ENCODE measurements at regions not wholly inside any gene's neighbourhood (a gene's known extent, or its start where the extent isn't known, plus 50 kb on each side); places are given as distances from the start of the nearest gene placed in this dataset.

DNA sequence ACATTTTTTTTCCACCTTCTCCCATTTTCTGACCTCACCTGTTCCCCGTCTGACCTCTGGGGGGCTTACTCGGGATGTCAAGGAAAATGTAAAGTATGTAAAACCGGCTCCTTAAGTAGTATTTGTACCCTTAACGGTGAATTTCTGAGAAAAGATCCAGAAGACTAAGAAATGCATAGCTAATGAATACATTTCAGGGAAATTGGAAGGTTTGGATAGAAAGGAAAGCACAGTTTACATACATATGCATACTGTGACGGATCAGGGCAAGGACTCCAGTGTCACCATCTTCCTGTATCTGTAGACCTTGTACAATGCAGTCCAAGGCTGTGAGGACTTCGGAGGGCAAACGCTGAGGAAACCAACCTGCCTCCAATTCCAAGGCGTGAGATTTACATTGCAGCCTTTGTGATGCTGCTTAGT lies 2185.9 kb upstream of the TENM3 start:
- no peak for DNase-seq (ENCODE audit: low read depth)

DNA sequence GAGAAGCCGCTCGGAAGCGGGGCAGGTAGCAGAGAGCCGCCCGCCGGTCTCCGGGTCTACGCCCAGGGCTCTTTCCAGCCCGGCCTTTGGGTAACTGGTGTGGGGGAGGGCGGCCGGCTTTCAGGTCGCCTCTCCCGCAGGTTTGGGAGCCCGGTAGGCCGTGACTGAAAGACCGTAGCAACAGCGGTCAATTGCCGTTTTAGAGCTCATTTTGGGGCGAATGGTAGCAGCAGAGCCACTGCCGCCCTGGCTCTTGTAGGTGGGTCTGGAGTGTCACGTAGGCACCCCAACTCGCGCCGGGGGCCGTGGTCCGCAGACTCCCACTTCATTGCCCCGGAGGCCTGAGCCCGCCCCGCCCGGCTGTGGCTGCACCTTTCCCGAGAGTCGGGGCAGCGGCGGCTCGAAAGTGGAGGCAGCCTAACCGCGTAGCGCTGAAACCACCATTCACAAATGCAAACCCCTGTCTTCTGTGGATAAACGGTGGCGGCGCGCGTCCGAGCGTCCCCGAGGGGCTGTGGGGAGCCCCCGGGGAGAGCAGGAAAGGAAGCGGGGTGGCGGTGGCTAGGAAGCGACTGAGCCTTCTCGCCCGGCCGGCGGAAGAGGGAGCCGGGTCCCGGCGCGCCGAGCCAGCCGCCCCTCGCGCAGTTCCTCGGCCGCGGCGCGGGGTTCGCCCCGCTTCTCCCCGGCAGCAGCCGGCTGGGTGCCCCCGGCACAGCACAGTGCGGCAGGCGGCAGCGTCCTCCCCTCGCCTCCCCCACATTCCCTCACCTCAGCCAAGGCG lies 2185.1 kb upstream of the TENM3 start:
- DNase-seq (ENCODE audit: low read depth): no peak

DNA sequence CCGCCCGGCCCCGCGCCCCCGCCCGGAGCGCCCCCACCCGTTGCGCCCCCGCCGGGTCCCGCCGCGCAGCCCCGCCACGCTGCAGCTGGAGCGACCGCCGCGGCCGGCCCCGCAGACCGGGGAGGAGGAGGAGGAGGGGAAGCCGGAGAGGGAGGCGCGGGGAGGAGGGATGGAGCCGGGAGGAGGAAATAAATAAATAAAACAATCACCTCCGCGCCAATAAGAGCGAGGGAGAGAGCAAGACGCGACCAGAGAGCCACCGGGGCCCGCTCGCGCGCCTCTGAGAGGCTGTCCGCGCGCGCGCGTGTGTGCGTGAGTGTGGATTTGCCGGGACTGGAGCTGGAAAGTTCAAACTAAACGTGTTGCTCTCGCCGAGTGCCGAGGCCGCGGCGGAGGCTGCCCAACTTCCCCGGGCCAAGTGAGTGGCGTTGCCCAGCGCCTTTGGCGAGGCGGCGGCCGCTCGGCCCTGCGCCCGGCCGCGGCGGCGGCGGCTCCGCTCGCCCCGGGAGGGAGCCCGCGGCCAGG lies 2184.4 kb upstream of the TENM3 start:
- DNase-seq (ENCODE audit: low read depth): no peak

DNA sequence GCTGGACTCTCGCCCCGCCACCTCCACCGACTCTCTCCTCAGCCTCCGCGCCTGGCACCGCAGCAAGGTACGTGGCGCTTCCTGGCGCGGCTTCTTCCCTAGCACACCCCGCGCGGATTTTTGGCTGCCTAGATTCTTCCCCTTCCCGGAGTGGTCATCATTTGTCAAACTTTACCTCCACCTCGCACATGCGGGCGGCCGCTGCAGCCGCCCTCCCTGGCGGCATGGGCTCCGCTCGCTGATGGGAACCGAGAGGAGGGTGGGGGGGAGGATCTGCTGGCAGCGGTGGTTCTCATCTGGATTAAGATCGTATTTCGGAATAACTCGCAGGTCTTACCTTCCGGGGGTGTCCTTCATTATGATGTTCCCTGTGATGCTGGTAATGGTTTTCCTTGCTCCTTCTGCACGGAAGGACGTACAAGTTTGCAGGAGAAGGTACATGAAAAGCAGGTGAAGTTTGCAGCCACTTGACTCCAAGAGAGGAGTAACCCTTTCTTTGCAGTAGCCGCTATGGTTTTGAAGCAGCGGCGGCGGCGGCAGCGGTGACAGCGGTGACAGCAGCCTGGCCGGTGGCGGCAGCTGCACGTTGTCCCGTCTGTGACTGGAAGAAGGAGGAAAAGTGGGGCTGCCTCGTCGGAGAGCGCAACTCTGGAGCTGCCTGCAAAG lies 2183.9 kb upstream of the TENM3 start:
- no peak for DNase-seq (ENCODE audit: low read depth)

DNA sequence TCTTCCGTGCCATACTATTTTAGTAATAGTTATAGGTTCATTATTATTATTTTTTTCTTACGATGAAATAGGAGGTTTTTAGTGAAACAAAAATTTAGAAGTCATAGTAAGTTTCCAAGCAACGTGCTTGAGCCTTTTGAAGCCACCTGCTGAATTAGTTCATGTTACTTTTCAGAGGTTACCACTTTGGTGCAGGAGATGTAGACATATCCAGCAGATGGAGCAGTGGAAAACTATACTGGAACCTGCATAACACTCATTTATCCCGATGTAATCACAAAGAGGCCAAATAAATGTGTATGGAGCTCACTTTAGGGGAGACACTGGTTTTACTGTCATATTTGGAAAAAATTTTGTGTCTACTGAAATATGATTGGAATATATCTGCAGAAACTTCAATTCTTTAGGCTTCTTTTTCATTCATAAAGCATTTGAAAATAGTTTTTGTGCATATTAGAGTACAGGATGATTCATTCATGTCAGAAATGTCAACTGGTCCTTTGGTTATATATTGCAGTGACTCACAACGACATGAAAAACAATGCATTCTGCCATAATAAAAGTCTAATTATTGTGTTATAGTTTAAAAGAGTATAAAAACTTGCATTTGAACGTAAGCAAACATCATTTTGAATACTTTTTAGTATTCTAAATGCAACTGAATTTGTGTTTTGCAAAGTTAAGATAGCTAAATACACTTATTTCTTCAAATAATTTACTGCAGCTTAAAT lies 2182.9 kb upstream of the TENM3 start:
- DNase-seq (ENCODE audit: low read depth): no peak

DNA sequence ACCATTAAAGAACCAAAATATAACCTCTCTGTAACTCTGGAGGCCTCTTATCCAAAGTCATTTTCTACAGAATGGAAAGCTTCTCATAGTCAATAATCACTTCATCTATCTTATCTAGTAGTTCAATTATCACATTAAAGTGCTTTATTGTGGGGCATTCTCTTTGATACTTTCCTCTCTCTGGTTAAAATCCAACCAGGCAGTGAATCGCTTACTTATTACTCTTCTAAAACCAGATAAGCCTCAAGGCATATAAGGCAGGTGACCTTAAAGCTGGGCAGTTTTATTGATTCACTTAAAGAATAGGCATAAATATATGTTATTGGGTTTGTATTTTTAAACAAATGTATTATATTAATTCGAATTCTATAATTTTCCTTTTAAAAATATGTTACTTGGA lies 2162.1 kb upstream of the TENM3 start:
- no peak for DNase-seq (ENCODE audit: low read depth)

DNA sequence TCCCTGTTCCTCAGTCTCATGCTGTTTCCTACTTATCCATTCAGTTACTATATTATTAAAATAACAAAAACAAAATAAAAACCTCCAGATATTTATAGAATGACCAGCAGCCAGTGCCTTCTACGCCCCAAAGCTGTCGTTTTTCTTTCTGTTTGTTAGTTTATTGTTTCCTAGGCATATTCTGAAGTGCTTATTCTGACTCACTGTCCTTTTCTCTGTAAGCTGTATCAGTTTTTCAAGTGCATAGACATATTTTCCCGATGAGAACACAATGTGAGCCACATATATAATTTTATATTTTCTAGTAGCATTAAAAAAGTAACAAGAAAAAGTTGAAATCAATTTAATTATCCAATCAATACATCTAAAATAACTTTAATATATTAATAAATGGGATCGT lies 2158.6 kb upstream of the TENM3 start:
- DNase-seq (ENCODE audit: low read depth): no peak

DNA sequence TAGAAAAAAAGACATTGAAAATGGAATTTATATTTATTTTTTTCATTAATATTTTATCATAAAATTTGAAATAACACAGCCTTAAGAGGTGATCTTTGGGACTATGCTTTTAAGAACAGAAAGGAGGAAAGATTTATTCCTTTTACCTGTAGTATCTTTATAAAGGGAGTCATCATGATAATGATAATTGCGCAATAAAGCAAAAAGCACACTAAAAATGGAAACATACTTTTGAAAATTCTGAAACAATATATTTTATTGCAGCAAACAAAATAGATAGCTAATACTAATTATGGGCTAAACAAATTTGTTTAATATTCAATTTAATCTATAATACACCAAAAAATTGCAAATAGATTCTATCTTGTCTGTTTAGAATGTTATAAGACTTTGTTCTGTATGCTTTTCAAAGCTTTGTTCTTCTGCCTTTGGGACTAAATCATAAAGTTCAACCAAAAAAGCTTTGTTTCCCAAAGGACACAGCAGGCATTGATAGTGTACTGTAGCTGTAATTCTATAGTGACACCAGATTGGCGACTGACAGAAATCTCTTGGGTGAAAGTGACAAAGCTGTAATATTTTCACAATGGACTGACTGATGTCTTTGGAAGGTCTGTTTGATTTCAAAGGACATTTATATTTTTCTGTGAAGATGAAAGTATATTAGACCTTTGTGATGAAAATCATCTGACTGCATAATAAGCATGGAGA lies 2156.6 kb upstream of the TENM3 start:
- no peak for DNase-seq (ENCODE audit: low read depth)

DNA sequence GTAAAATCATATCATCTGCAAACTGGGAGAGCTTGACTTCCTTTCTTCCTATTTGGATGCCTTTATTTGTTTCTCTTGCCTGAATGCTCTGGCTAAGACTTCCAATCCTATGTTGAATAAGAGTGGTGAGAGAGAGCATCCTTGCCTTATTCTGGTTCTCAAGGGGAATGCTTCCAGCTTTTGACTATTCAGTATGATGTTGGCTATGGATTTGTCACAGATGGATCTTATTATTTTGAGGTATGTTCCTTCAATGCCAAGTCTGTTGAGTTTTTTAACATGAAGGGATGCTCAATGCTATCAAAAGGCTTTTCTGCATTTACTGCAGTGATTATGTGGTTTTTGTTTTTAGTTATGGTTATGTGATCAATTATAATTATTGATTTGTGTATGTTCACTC lies 2144.6 kb upstream of the TENM3 start:
- no peak for DNase-seq (ENCODE audit: low read depth)

DNA sequence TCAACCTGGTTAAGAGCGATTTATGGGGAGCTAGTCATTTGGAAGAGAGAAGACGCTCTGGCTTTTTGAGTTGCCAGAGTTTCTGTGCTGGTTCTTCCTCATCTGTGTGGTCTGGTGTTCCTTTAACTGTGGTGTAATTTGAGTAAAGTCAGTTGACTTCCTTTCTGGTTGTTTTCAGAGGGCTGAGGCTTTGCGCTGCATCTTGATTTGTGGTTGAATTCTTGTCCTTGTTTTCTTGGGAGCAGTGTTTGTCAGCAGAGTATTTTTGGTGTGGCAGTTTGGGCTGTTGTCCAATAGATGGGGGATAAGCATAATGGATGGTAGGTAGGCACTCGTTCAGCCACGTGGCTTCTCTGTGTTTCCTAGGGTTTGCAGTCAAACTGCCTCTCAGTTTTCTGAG lies 2143.2 kb upstream of the TENM3 start:
- no peak for DNase-seq (ENCODE audit: low read depth)

DNA sequence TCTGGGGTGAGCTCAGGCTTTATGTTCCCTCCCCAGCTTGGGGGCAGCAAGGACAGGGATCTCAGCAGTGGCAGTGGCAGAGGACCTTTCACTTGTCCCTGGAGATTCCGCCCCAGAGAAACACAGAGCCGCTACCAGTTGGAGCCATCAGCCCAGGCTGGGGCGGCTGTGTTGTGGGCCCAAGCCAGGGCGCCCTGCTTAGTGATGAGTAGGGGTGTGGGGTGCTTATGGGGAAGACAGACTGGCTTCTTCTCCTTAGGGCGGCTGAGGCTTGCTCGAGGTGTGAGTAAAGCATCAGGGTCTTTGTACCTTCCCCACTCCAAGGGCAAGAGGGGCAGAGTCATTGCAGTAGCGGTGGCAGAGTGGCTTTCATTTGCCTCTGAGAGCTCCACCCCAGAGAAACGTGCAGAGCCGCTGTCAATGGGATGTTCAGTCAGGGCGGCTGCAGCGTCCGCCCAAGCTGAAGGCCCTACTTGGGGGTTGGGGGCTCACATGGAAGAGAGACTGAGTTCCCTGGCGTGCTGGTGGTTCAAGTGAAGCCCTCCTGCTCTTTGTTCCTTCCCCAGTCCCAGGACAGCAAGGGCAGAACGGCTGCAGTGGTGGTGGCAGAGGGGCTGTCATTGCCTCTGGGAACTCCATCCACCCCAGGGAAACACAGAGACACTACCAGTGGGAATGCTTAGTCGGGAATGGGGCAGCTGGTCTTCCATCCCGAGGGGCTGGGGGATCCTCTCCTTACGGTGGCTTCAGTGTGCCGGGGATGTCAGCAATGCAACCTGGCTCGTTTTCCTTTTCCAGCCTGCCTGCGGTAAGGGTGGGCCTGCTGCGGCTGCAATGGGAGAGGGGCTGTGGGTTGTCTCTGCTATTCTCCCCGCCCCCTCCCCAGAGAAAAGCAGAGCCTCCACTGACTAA lies 2142.5 kb upstream of the TENM3 start:
- DNase-seq (ENCODE audit: low read depth): no peak

DNA sequence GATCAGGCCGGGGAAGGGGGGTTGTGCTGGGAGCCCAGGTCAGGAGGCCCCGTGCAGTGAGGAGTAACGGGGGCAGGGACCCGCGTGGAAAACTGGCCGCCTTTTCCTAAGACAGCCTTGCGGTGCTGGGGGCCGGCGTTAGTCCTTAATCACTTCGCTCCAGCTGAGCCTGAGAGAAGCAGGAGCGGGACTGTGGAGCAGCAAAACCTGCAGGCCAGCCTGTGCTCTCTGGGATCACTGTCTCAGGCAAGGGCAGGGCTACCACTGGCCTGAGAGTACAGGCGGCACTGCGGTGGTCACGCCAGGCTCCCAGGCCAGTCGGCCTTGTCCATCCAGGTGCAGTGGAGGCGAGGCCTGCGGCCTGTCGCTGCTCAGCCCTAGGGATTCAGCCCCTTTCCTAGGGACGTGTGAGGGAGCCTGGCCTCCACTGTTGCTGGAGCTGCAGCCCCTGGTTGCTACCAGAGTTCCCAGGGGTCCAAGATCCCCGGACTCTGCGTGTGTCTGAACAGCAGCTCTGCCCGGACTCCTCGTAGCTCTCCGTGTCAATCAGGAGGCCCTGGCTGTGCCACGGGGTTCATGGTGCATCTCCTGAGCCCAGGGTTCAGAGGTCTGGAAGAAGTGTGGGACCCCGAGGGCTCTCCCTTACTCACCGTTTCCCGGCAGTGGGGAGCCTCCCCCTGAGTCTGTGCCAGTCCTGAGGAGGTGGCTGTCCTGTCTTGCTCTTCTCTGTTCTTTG lies 2141.7 kb upstream of the TENM3 start:
- no peak for DNase-seq (ENCODE audit: low read depth)

DNA sequence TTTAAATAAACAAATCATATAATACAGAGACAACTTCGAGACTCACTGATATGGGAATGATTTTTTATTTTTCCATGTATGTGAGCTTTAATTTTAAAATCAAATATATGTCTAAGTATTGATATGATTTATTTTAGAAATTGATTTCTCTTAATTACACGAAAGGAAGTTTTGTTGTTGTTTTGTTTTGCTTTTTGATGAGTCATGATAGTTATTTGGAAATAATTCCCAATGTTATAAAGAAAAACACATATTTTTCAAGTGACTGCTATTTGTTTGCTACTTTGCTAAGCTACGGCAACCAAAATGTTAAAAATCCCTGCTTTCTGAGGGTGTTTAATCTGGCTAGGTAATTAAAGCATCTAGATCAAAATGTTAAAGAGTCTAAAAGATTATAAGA lies 2139.4 kb upstream of the TENM3 start:
- DNase-seq (ENCODE audit: low read depth): no peak

DNA sequence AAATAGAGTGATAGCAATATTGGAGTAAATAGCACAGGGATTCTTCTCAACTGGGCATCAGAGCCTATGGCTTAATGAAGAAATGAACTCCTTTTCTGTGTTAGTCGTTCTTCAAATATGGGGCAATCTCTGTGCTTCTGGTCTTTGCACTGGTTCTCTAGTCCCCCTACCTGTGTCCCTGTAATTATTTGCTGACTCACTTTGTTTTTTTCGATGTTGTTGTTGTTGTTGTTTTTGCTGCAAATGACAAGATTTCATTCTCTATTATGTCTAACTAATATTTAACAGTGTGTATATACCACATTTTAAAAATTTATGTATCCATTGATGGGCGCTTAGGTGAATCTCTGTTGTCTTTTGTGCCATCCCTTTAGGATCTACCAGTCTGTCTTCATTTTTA lies 2137.8 kb upstream of the TENM3 start:
- no peak for DNase-seq (ENCODE audit: low read depth)

DNA sequence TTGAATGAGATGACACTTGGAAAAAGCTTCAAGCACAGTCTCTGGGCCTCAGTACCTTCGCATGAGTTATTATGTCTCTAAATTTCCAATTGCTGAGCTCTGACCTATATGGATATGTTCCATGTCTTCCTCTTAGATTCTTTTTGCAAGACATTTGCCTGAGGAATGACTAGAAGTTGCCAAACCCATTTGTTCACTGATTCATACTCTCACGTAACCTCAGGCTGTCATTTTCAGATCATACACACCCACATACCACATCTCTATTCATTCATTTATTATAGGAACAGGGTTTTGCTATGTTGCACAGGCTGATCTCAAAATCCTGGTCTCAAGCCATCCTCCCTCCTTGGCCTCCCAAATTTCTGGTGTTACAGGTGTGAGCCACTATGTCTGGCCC lies 2137.1 kb upstream of the TENM3 start:
- DNase-seq (ENCODE audit: low read depth): no peak

DNA sequence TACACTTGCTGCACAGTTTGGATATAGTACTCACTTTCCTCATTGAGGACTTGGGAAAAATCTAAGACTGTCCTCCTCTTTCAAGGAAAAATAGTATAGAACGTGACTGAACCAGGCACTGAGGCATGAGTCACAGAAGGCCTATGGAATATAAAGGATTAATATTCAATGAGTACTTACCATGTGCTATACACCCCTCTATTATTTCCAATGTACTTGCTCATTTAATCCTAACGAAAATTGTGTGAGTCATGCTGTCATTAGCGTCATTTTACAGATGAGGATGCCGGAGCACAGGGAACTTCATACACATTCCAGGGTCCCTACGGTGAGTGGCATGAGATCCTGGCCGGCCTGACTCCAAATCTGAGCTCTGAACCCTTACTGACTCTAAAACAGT lies 2136.2 kb upstream of the TENM3 start:
- DNase-seq (ENCODE audit: low read depth): no peak

DNA sequence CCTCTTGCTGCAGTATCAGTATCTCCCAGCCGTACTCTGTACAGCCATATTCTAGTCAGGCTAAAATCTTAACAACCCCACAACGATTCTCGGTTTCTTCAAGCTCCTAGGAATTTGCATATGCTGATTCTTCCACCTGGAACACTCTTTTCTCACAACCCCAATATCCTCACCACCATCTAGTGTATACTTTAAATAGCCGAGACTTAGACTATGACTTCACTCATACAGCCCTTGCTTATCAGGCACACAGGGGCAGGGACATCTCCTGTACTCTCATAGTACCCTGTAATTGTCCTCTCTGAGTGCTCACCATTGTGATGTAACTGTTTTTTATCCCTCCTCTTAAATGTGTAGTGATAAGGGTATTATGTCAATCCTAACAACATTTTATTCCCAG lies 2126.4 kb upstream of the TENM3 start:
- no peak for DNase-seq (ENCODE audit: low read depth)

DNA sequence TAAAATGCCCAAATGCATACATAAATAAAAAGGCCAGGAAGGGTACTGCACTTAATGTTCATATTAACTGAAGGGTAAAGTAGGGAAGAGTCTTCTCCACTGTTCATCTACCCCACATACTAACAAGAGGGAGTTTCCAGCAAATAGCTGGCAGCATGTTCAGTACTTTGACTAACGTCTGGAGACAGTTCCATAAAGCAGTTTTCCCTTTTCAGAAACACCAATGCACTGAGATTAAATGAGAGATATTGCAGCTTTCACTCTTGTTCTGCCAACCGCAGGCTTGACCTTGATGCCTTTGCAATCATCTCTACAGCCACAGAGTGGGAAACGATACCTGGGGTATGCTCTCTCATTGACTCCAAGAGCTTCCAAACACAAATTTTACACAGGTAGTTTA lies 2123.1 kb upstream of the TENM3 start:
- no peak for DNase-seq (ENCODE audit: low read depth)

DNA sequence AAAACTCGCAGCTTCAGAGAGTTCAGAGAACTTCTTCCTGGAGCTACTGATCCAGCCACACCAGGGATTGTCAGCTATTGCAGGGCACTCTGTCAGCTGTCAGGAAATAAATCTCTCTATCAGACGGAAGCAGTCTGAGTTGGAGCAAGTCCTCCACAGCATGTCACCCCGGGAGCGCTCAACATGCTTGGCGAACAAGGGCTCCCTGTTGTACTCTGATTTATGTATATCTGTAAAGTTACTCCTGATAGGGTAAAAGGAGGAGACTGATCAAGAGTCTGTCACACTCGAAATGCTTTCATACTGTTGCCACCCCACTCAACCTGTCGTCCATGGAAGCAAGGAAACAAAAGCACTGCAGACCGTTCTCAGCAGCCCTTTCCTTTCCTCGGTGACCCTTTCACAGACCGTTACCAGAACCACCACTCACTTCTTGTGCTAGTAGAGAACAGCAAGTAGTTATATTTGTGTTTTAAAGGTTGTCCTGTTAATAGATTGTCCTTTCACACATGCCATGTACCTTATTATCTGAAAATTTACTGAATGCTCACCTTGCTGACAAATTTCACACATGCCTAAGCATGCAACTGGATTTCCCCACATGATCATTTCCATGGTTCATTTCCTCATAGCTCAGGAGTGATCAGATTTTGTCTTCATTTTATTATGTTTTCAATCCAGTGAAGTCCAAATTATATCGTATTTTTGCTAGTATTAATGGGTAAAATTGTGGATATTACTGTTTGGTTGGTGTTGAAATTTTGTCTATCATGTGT lies 2108.9 kb upstream of the TENM3 start:
- DNase-seq (ENCODE audit: low read depth): no peak

DNA sequence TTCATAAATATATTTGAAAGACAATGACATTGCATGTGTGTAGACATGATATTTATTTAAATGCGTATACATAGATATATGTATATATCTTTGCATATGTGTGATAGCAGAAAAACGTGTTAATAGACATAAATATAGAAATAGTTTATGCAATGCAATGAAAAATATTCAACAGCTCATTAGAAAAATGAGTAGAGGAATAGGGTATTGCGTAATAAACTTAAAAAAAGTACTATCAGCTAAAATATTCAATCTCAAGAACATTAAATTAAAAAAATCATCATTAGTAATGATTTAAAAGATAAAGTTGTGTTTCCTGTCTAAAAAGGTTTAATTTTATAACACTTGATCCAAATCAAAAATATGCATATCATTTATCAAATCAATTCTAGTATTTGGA lies 2101.5 kb upstream of the TENM3 start:
- DNase-seq (ENCODE audit: low read depth): no peak

All from HS-5 (cell line).